B cell (primary cell): ENCODE measurements at regions not wholly inside any gene's neighbourhood (a gene's known extent, or its start where the extent isn't known, plus 50 kb on each side); places are given as distances from the start of the nearest gene placed in this dataset.
"Not testable (repeated sequence)": the region's sequence is repeated elsewhere in the genome, so short reads cannot be mapped to it uniquely, and the experiment has no call there.

Source experiments
- ATAC-seq: fragments of 200-7000 bp; cut with Tn5 transposase; one replicate; pipeline ENCODE4 v1.10.0; 2021; ENCODE audit warnings: low read depth, mild to moderate bottlenecking, moderate number of reproducible peaks, moderate library complexity
- CTCF ChIA-PET: fragments of 350-600 bp; sonication (Branson Sonifier 250); formaldehyde crosslinking; loops from one replicate; lab custom pipeline; 2021; ENCODE audit warnings: antibody characterized with exemption, inconsistent platforms; lab: Charles Lee
- POLR2A ChIA-PET: fragments of 350-600 bp; sonication (Branson Sonifier 250); formaldehyde crosslinking; loops from one replicate; lab custom pipeline; 2021; ENCODE audit warnings: antibody characterized with exemption; lab: Charles Lee
- DNase-seq: peaks from one replicate; pipeline ENCODE4 v3.0.0; 2013
- H2AFZ ChIP-seq: 2 replicates; pipeline ENCODE4 v1.6.1; 2012; ENCODE audit warnings: mild to moderate bottlenecking, low read depth, low read length; ENCODE audit not compliant: insufficient read depth, poor library complexity, severe bottlenecking
- H3K27ac ChIP-seq, 2 donors: 1 replicate in 1 of 2; 2 replicates in 1 of 2; pipeline ENCODE4 v1.5.1; 2012 to 2013; ENCODE audit warnings: low read length in 2 of 2, mild to moderate bottlenecking in 2 of 2, moderate library complexity in 1 of 2
- H3K27me3 ChIP-seq, 4 experiments: fragments of 200-600 bp in 1 of 4; sonication (generic) in 1 of 4; replicated peaks in 1 of 4; 1 replicate in 2 of 4; 2 replicates in 2 of 4; pipeline versions ENCODE4 v1.6.1 to v1.7.0; 2013 to 2016; ENCODE audit warnings: low read length in 3 of 4, mild to moderate bottlenecking in 2 of 4, mixed read lengths in 1 of 4, moderate library complexity in 1 of 4; ENCODE audit not compliant: insufficient read depth in 4 of 4, control insufficient read depth in 3 of 4; ENCODE audit errors: control extremely low read depth in 1 of 4
- H3K36me3 ChIP-seq, 2 experiments: replicated peaks in 1 of 2; 1 replicate in 1 of 2; 2 replicates in 1 of 2; pipeline versions ENCODE4 v1.6.1 to v1.7.1; 2013; ENCODE audit warnings: low read length in 1 of 2; ENCODE audit not compliant: insufficient read depth in 2 of 2, control insufficient read depth in 1 of 2; ENCODE audit errors: control extremely low read depth in 1 of 2, extremely low read depth in 1 of 2
- H3K4me1 ChIP-seq, 2 donors: fragments of 200-600 bp in 1 of 2; sonication (generic) in 1 of 2; 1 replicate in 1 of 2; 2 replicates in 1 of 2; pipeline versions ENCODE4 v1.5.1 to v1.6.1; 2013 to 2017; ENCODE audit warnings: low read length in 2 of 2; ENCODE audit not compliant: control insufficient read depth in 2 of 2, insufficient read depth in 2 of 2
- H3K4me2 ChIP-seq: replicated peaks from 2 replicates; pipeline ENCODE3; 2012; ENCODE audit warnings: mild to moderate bottlenecking, low read depth, low read length; ENCODE audit not compliant: poor library complexity, severe bottlenecking
- H3K4me3 ChIP-seq, 5 experiments: fragments of 200-600 bp in 1 of 5; sonication (generic) in 1 of 5; 1 replicate in 3 of 5; 2 replicates in 2 of 5; pipeline versions ENCODE4 v1.5.1 to v1.7.0; 2011 to 2016; ENCODE audit warnings: low read length in 4 of 5, mild to moderate bottlenecking in 4 of 5, low read depth in 2 of 5, control low read depth in 1 of 5, moderate library complexity in 1 of 5; ENCODE audit not compliant: insufficient read depth in 1 of 5; ENCODE audit errors: control extremely low read depth in 1 of 5, extremely low read depth in 1 of 5
- H3K79me2 ChIP-seq: fragments of 200-600 bp; sonication (generic); one replicate; pipeline ENCODE4 v1.6.0; 2016; ENCODE audit warnings: low read length; ENCODE audit not compliant: control insufficient read depth, insufficient read depth
- H3K9ac ChIP-seq: fragments of 200-600 bp; sonication (generic); 2 replicates; pipeline ENCODE4 v1.6.1; 2017; ENCODE audit warnings: mild to moderate bottlenecking, low read length, moderate library complexity
- H3K9me3 ChIP-seq, 3 donors: one replicate each; pipeline versions ENCODE4 v1.6.1 to v1.7.1; 2013; ENCODE audit warnings: low read length in 2 of 3; ENCODE audit not compliant: control insufficient read depth in 2 of 3, insufficient read depth in 1 of 3; ENCODE audit errors: control extremely low read depth in 1 of 3
- H4K20me1 ChIP-seq: 2 replicates; pipeline ENCODE4 v1.6.0; 2012; ENCODE audit warnings: mild to moderate bottlenecking, low read length; ENCODE audit not compliant: insufficient read depth, control insufficient read depth, poor library complexity, severe bottlenecking
- H3K27ac Mint-ChIP-seq: one replicate; pipeline ENCODE4 v1.8.0; 2021; ENCODE audit warnings: mixed read lengths
- H3K27me3 Mint-ChIP-seq: one replicate; pipeline ENCODE4 v1.8.0; 2021; ENCODE audit warnings: mixed read lengths
- H3K4me1 Mint-ChIP-seq: one replicate; pipeline ENCODE4 v1.8.0; 2021; ENCODE audit warnings: mixed read lengths
- H3K4me3 Mint-ChIP-seq: one replicate; pipeline ENCODE4 v1.8.0; 2021; ENCODE audit warnings: mixed read lengths
- H3K9me3 Mint-ChIP-seq: one replicate; pipeline ENCODE4 v1.8.0; 2022; ENCODE audit warnings: mixed read lengths; ENCODE audit not compliant: insufficient read depth
- EZH2 ChIP-seq: IDR thresholded peaks from 2 replicates; pipeline ENCODE4 v1.6.1; 2012; ENCODE audit warnings: borderline replicate concordance, low read depth, mild to moderate bottlenecking, moderate library complexity, low read length; ENCODE audit not compliant: insufficient read depth, poor library complexity, severe bottlenecking
- WGBS: methylation state at CpG from one replicate; pipeline ENCODE4 v1.1.5; 2013; ENCODE audit warnings: missing lambda C conversion rate; ENCODE audit not compliant: insufficient coverage; 5-methylcytosine and 5-hydroxymethylcytosine counted together
- intact Hi-C: fragments of 100-400 bp; cut with micrococcal nuclease; formaldehyde crosslinking; loops from one replicate; pipeline ENCODE4 v1.10.0; 2022
- TF ChIP-seq, protein P1 (sequence below): fragments of 200-600 bp; IDR thresholded peaks from one replicate; pipeline ENCODE4 v1.8.0; 2022; ENCODE audit warnings: antibody characterized with exemption, mild to moderate bottlenecking

DNA sequence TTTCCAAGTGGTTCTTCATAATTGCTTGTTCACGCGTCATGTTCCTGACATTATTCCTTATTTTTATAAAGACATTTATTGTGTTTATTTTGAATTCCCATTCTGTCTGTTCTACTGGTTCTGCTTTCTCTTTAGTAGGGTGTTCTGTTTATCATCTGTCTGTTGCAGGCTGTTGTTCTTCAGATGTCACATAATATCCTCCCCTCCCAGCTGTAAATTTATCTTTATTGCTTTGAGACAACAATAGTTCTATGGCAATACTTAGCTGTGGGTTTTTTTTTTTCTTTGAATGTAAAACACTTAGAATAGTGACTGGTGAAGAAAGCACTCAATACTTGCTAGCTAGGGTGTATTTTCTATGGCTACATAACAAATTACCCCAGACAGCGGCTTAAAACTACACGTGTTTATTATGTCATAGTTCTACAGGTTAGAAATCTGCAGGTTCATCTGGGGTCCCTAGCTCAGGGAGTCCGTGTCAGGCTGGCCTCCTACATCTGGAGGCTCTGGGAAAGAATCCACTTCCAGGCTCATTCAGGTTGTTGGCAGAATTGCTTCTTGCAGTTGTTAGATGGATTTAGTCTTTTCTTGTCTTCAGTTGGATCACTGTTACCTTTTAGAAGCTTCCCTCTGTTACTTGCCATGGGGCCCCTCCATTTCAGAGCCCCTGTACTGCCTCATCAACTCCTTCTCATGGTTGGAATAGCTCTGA lies 63.4 kb upstream of the ENPEP start:
- H3K9me3 Mint-ChIP-seq = no peaks in the 10 kb centered on the region
- no peak for DNase-seq
- intact Hi-C loops = no loop called here
- CTCF ChIA-PET = no interaction called here
- WGBS = 82% methylated on average over 1 of the region's 5 CpGs
- H3K27ac Mint-ChIP-seq = no peak overlapping the region
- Histone ChIP-seq H3K9ac (no peak overlapping the region), H3K27me3 (no peaks in the 10 kb centered on the region), H3K4me3 (no peak overlapping the region), H3K9me3 (no peaks in the 10 kb centered on the region), H3K79me2 (no peaks in the 10 kb centered on the region), H3K4me1 (no peaks in the 10 kb centered on the region), H4K20me1 (no peaks in the 10 kb centered on the region), H3K27ac (no peak overlapping the region), H3K4me2 (no peak overlapping the region), H3K36me3 (no peaks in the 10 kb centered on the region), H2AFZ (no peak overlapping the region)
- POLR2A ChIA-PET = no interaction called here
- H3K27me3 Mint-ChIP-seq = peaks cover 8% of the 10 kb centered on the region
- no peak overlapping the region for H3K4me3 Mint-ChIP-seq
- no peak for ATAC-seq
- TF ChIP-seq, protein P1, sequence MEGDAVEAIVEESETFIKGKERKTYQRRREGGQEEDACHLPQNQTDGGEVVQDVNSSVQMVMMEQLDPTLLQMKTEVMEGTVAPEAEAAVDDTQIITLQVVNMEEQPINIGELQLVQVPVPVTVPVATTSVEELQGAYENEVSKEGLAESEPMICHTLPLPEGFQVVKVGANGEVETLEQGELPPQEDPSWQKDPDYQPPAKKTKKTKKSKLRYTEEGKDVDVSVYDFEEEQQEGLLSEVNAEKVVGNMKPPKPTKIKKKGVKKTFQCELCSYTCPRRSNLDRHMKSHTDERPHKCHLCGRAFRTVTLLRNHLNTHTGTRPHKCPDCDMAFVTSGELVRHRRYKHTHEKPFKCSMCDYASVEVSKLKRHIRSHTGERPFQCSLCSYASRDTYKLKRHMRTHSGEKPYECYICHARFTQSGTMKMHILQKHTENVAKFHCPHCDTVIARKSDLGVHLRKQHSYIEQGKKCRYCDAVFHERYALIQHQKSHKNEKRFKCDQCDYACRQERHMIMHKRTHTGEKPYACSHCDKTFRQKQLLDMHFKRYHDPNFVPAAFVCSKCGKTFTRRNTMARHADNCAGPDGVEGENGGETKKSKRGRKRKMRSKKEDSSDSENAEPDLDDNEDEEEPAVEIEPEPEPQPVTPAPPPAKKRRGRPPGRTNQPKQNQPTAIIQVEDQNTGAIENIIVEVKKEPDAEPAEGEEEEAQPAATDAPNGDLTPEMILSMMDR = no peak
- no peak for TF ChIP-seq EZH2
- H3K4me1 Mint-ChIP-seq = no peaks in the 10 kb centered on the region

DNA sequence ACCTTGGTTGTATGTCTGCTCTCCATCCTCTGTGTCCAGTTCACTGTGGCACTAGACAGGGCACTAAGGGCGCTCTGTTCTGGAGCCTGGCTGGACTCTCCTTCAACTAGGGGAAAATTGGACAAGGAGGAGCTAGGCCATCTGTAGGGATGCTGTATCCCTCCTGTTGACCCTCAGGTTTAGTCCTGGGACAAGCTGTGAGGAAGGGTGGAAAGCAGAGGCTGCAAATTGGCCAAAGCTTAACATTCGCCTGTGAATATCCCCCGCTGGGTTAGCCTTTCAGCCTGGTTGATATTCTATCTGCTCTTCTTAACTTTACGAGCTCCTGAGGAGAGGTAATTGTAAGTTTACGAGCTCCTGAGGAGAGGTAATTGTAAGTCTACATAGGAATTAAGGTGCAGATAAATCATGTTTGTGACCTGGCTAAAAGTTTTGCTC lies 64.4 kb upstream of the ENPEP start:
- Histone ChIP-seq H2AFZ (no peak overlapping the region), H3K27me3 (no peaks in the 10 kb centered on the region), H3K79me2 (no peaks in the 10 kb centered on the region), H3K36me3 (no peaks in the 10 kb centered on the region), H3K4me1 (no peaks in the 10 kb centered on the region), H4K20me1 (no peaks in the 10 kb centered on the region), H3K9me3 (no peaks in the 10 kb centered on the region), H3K4me3 (no peak overlapping the region), H3K4me2 (no peak overlapping the region), H3K27ac (no peak overlapping the region), H3K9ac (no peak overlapping the region)
- Mint-ChIP-seq H3K27ac (no peak overlapping the region), H3K4me1 (no peaks in the 10 kb centered on the region), H3K9me3 (no peaks in the 10 kb centered on the region), H3K4me3 (no peak overlapping the region), H3K27me3 (peaks cover 8% of the 10 kb centered on the region)
- no peak for ATAC-seq
- DNase-seq = no peak
- CTCF ChIA-PET = no interaction called here
- WGBS = 96% methylated on average over 4 of the region's 5 CpGs
- intact Hi-C loops = no loop called here
- TF ChIP-seq EZH2 = no peak
- TF ChIP-seq, protein P1 = no peak
- POLR2A ChIA-PET = no interaction called here

GRCh38 chr4:110410853-110411573 lies 64.9 kb upstream of the ENPEP start:
- H3K4me3 Mint-ChIP-seq, H3K27ac ChIP-seq, POLR2A ChIA-PET: not testable (repeated sequence)

More at GRCh38 chr4:110410853-110411573, 64.9 kb upstream of the ENPEP start:
- H3K4me1 Mint-ChIP-seq, H4K20me1 ChIP-seq, DNase-seq, H3K27ac Mint-ChIP-seq, H3K9ac ChIP-seq, intact Hi-C loops, ATAC-seq, H2AFZ ChIP-seq, H3K9me3 ChIP-seq, H3K79me2 ChIP-seq, H3K4me1 ChIP-seq, H3K27me3 Mint-ChIP-seq, H3K4me2 ChIP-seq, H3K9me3 Mint-ChIP-seq, H3K27me3 ChIP-seq, H3K36me3 ChIP-seq, H3K4me3 ChIP-seq, CTCF ChIA-PET: not testable (repeated sequence)
- 61% methylated on average over 17 of the region's 35 CpGs for WGBS
